ENCODE measurements at regions not wholly inside any gene's neighbourhood (a gene's known extent, or its start where the extent isn't known, plus 50 kb on each side); places are given as distances from the start of the nearest gene placed in this dataset.
A peak's percentile ranks its signal among the peaks of the same experiment; 100 is the strongest.

- no peak overlapping the region for H3K27ac ChIP-seq
- no peaks in the 10 kb centered on the region for H3K27me3 ChIP-seq
- H3K36me3 ChIP-seq: no peaks in the 10 kb centered on the region
- H3K9me3 ChIP-seq (replicated peaks): 0 out of 2 replicates have a peak, but pooled peaks cover 2% of the 10 kb centered on the region
- DNase-seq: no peak
- H3K4me3 ChIP-seq: no peak overlapping the region
- no peaks in the 10 kb centered on the region for H3K4me1 ChIP-seq
These were observed 87.8 kb upstream of the SLC1A1 start for GRCh38 chr9:4402501-4402900.

GRCh38 chr9:4400731-4401130, 89.5 kb upstream of the SLC1A1 start:
- no peaks in the 10 kb centered on the region for H3K36me3 ChIP-seq
- H3K27me3 ChIP-seq: no peaks in the 10 kb centered on the region
- H3K27ac ChIP-seq: no peak overlapping the region
- no peaks in the 10 kb centered on the region for H3K4me1 ChIP-seq
- DNase-seq: no peak
- H3K4me3 ChIP-seq: no peak overlapping the region
- H3K9me3 ChIP-seq (replicated peaks): 0 out of 2 replicates have a peak, but pooled peaks cover 2% of the 10 kb centered on the region

- Histone ChIP-seq H3K36me3 (no peaks in the 10 kb centered on the region), H3K4me3 (no peak overlapping the region), H3K27ac (no peak overlapping the region), H3K27me3 (no peaks in the 10 kb centered on the region), H3K9me3 (replicated peaks) (0 out of 2 replicates have a peak, but pooled peaks cover 2% of the 10 kb centered on the region), H3K4me1 (no peaks in the 10 kb centered on the region)
- no peak for DNase-seq
These were observed 92.4 kb upstream of the SLC1A1 start for GRCh38 chr9:4397917-4398316.

- H3K4me3 ChIP-seq: no peak overlapping the region
- no peaks in the 10 kb centered on the region for H3K36me3 ChIP-seq
- H3K4me1 ChIP-seq: no peaks in the 10 kb centered on the region
- H3K9me3 ChIP-seq (replicated peaks): no peaks in the 10 kb centered on the region
- no peak overlapping the region for H3K27ac ChIP-seq
- no peaks in the 10 kb centered on the region for H3K27me3 ChIP-seq
- DNase-seq: no peak
These were observed 94.1 kb upstream of the GLIS3 start for GRCh38 chr9:4393806-4394523.

GRCh38 chr9:4389755-4390154, 89.9 kb upstream of the GLIS3 start:
- no peak for DNase-seq
- Histone ChIP-seq H3K4me1 (no peaks in the 10 kb centered on the region), H3K27me3 (no peaks in the 10 kb centered on the region), H3K27ac (no peak overlapping the region), H3K36me3 (no peaks in the 10 kb centered on the region), H3K9me3 (replicated peaks) (no peaks in the 10 kb centered on the region), H3K4me3 (no peak overlapping the region)

- no peaks in the 10 kb centered on the region for H3K4me1 ChIP-seq
- H3K4me3 ChIP-seq: no peak overlapping the region
- no peaks in the 10 kb centered on the region for H3K27me3 ChIP-seq
- H3K9me3 ChIP-seq (replicated peaks): no peaks in the 10 kb centered on the region
- no peak overlapping the region for H3K27ac ChIP-seq
- H3K36me3 ChIP-seq: no peaks in the 10 kb centered on the region
- no peak for DNase-seq
These were observed 89.1 kb upstream of the GLIS3 start for GRCh38 chr9:4389003-4389402.

- H3K27ac ChIP-seq: no peak overlapping the region
These were observed 87.0 kb upstream of the GLIS3 start for GRCh38 chr9:4386819-4387218.

GRCh38 chr9:4384750-4385149, 84.9 kb upstream of the GLIS3 start:
- Histone ChIP-seq H3K27me3 (no peaks in the 10 kb centered on the region), H3K4me1 (no peaks in the 10 kb centered on the region), H3K4me3 (no peak overlapping the region), H3K27ac (no peak overlapping the region), H3K9me3 (replicated peaks) (no peaks in the 10 kb centered on the region), H3K36me3 (no peaks in the 10 kb centered on the region)
- DNase-seq: no peak

More at GRCh38 chr9:4386819-4387218, 87.0 kb upstream of the GLIS3 start:
- Histone ChIP-seq H3K4me3 (no peak overlapping the region), H3K36me3 (no peaks in the 10 kb centered on the region), H3K27me3 (no peaks in the 10 kb centered on the region), H3K9me3 (replicated peaks) (no peaks in the 10 kb centered on the region), H3K4me1 (no peaks in the 10 kb centered on the region)
- no peak for DNase-seq

- H3K27me3 ChIP-seq: no peaks in the 10 kb centered on the region
- no peaks in the 10 kb centered on the region for H3K4me1 ChIP-seq
- H3K27ac ChIP-seq: no peak overlapping the region
- H3K36me3 ChIP-seq: no peaks in the 10 kb centered on the region
- peak in 1 of 2 experiments; percentile 24 for DNase-seq
- no peaks in the 10 kb centered on the region for H3K9me3 ChIP-seq (replicated peaks)
- no peak overlapping the region for H3K4me3 ChIP-seq
These were observed 83.0 kb upstream of the GLIS3 start for GRCh38 chr9:4382722-4383317.

GRCh38 chr9:4381744-4382143, 81.9 kb upstream of the GLIS3 start:
- H3K9me3 ChIP-seq (replicated peaks): no peaks in the 10 kb centered on the region
- H3K4me3 ChIP-seq: no peak overlapping the region
- no peaks in the 10 kb centered on the region for H3K4me1 ChIP-seq

GRCh38 chr9:4380406-4380805, 80.5 kb upstream of the GLIS3 start:
- Histone ChIP-seq H3K4me1 (no peaks in the 10 kb centered on the region), H3K36me3 (no peaks in the 10 kb centered on the region), H3K27me3 (no peaks in the 10 kb centered on the region), H3K27ac (no peak overlapping the region), H3K9me3 (replicated peaks) (no peaks in the 10 kb centered on the region), H3K4me3 (no peak overlapping the region)
- no peak for DNase-seq

More at GRCh38 chr9:4381744-4382143, 81.9 kb upstream of the GLIS3 start:
- Histone ChIP-seq H3K27me3 (no peaks in the 10 kb centered on the region), H3K36me3 (no peaks in the 10 kb centered on the region), H3K27ac (no peak overlapping the region)
- DNase-seq: no peak

GRCh38 chr9:4375424-4376200, 75.7 kb upstream of the GLIS3 start:
- peak in 1 of 2 experiments; percentile 34 for DNase-seq
- Histone ChIP-seq H3K36me3 (no peaks in the 10 kb centered on the region), H3K27me3 (no peaks in the 10 kb centered on the region), H3K27ac (no peak overlapping the region), H3K4me3 (no peak overlapping the region), H3K9me3 (replicated peaks) (no peaks in the 10 kb centered on the region), H3K4me1 (no peaks in the 10 kb centered on the region)

- no peaks in the 10 kb centered on the region for H3K36me3 ChIP-seq
- peak; percentile 11 to 15 for DNase-seq
- H3K9me3 ChIP-seq (replicated peaks): no peaks in the 10 kb centered on the region
- no peaks in the 10 kb centered on the region for H3K4me1 ChIP-seq
- H3K27ac ChIP-seq: no peak overlapping the region
- no peak overlapping the region for H3K4me3 ChIP-seq
- no peaks in the 10 kb centered on the region for H3K27me3 ChIP-seq
These were observed 71.2 kb upstream of the GLIS3 start for GRCh38 chr9:4371108-4371507.

- DNase-seq: no peak
- H3K36me3 ChIP-seq: no peaks in the 10 kb centered on the region
- H3K9me3 ChIP-seq (replicated peaks): no peaks in the 10 kb centered on the region
- no peak overlapping the region for H3K27ac ChIP-seq
- no peaks in the 10 kb centered on the region for H3K4me1 ChIP-seq
- no peak overlapping the region for H3K4me3 ChIP-seq
- H3K27me3 ChIP-seq: no peaks in the 10 kb centered on the region
These were observed 70.6 kb upstream of the GLIS3 start for GRCh38 chr9:4370501-4370900.

- no peak overlapping the region for H3K4me3 ChIP-seq
- no peaks in the 10 kb centered on the region for H3K4me1 ChIP-seq
- DNase-seq: peak; percentile 39 to 70
- H3K27me3 ChIP-seq: no peaks in the 10 kb centered on the region
- no peaks in the 10 kb centered on the region for H3K9me3 ChIP-seq (replicated peaks)
- H3K27ac ChIP-seq: no peak overlapping the region
- H3K36me3 ChIP-seq: no peaks in the 10 kb centered on the region
These were observed 66.9 kb upstream of the GLIS3 start for GRCh38 chr9:4366591-4367330.

Data from SJCRH30 (cell line).